ENCODE measurements at regions not wholly inside any gene's neighbourhood (a gene's known extent, or its start where the extent isn't known, plus 50 kb on each side); places are given as distances from the start of the nearest gene placed in this dataset.

GRCh38 chr3:107271787-107272387 is 105.4 kb upstream of the CCDC54 start:
- Mint-ChIP-seq H3K4me3 (ENCODE audit: unreplicated experiment) (no peak overlapping the region), H3K4me1 (ENCODE audit: low read depth, unreplicated experiment) (peaks cover 8% of the 10 kb centered on the region), H3K27me3 (ENCODE audit: unreplicated experiment) (no peaks in the 10 kb centered on the region), H3K36me3 (ENCODE audit: unreplicated experiment) (no peaks in the 10 kb centered on the region), H3K27ac (ENCODE audit: unreplicated experiment) (no peak overlapping the region), H3K9me3 (ENCODE audit: unreplicated experiment) (no peaks in the 10 kb centered on the region)
- TF ChIP-seq CTCF (IDR thresholded peaks at IDR 0.05; ENCODE audit: partially characterized antibody, unreplicated experiment), result peak; percentile 61
- DNase-seq, result no peak

DNA sequence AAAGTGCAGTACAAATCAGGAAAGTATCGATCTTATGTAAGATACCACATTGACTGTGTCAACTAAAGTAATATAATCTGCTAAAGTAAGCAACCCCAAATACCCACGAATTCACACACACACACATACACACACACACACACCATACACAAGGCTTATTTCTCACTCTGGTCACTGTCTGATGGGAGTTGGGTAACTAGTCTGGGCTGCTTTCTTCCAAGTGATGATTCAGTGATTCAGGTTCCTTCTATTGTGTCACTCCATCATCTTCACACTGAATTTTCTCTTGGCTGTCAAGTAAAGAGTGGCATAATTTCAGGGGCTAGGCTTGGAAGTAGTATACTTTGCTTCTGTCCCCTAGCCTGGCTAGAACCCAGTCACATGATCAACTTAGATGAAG is 104.8 kb upstream of the CCDC54 start:
- TF ChIP-seq CTCF (IDR thresholded peaks at IDR 0.05; ENCODE audit: partially characterized antibody, unreplicated experiment), result no peak
- Mint-ChIP-seq H3K4me3 (ENCODE audit: unreplicated experiment) (no peak overlapping the region), H3K27me3 (ENCODE audit: unreplicated experiment) (no peaks in the 10 kb centered on the region), H3K36me3 (ENCODE audit: unreplicated experiment) (no peaks in the 10 kb centered on the region), H3K9me3 (ENCODE audit: unreplicated experiment) (no peaks in the 10 kb centered on the region), H3K4me1 (ENCODE audit: low read depth, unreplicated experiment) (peaks cover 8% of the 10 kb centered on the region), H3K27ac (ENCODE audit: unreplicated experiment) (no peak overlapping the region)
- no peak for DNase-seq

DNA sequence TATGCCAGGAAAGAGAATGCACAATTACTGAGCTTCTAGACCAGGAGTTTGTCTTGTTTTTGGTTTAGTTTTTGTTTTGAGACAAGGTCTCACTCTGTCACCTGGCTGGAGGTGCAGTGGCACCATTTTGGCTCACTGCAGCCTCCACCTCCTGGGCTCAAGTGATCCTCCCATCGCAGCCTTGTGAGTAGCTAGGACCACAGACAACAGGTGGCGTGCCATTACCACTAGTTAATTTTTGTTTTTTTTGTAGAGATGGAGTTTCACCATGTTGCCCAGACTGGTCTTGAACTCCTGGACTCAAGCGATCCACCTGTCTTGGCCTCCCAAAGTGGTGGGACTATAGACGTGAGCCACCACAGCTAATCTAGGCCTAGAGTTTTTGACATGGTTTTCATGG is 104.4 kb upstream of the CCDC54 start:
- Mint-ChIP-seq H3K4me3 (ENCODE audit: unreplicated experiment) (no peak overlapping the region), H3K27ac (ENCODE audit: unreplicated experiment) (no peak overlapping the region), H3K4me1 (ENCODE audit: low read depth, unreplicated experiment) (peaks cover 8% of the 10 kb centered on the region), H3K9me3 (ENCODE audit: unreplicated experiment) (no peaks in the 10 kb centered on the region), H3K27me3 (ENCODE audit: unreplicated experiment) (no peaks in the 10 kb centered on the region), H3K36me3 (ENCODE audit: unreplicated experiment) (no peaks in the 10 kb centered on the region)
- DNase-seq, result no peak
- TF ChIP-seq CTCF (IDR thresholded peaks at IDR 0.05; ENCODE audit: partially characterized antibody, unreplicated experiment), result no peak

DNA sequence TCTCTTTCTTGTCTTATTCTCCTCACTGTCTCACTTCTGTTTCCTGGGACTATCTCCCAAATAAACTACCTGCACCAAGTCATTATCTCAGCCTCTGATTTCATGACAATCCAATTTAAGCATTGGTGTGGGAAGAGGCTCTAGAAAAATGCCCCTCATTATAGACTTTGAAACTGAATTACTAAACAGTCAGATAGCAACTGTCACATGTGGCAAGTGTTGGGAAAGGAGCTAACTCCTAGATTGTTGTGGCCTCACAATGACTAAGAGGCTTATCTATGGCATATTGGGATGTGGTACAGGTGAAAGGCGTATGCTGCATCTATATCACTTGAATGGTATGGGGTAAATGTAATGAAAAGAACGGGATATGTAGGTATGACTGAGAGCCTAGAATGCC is 103.5 kb upstream of the CCDC54 start:
- Mint-ChIP-seq H3K27me3 (ENCODE audit: unreplicated experiment) (no peaks in the 10 kb centered on the region), H3K27ac (ENCODE audit: unreplicated experiment) (no peak overlapping the region), H3K36me3 (ENCODE audit: unreplicated experiment) (no peaks in the 10 kb centered on the region), H3K9me3 (ENCODE audit: unreplicated experiment) (no peaks in the 10 kb centered on the region), H3K4me3 (ENCODE audit: unreplicated experiment) (no peak overlapping the region), H3K4me1 (ENCODE audit: low read depth, unreplicated experiment) (peaks cover 6% of the 10 kb centered on the region)
- no peak for TF ChIP-seq CTCF (IDR thresholded peaks at IDR 0.05; ENCODE audit: partially characterized antibody, unreplicated experiment)
- DNase-seq, result no peak

- H3K9me3 Mint-ChIP-seq (ENCODE audit: unreplicated experiment), result no peaks in the 10 kb centered on the region
- TF ChIP-seq CTCF (IDR thresholded peaks at IDR 0.05; ENCODE audit: partially characterized antibody, unreplicated experiment), result no peak
These were observed 101.7 kb upstream of the CCDC54 start for GRCh38 chr3:107275511-107275910.

More at GRCh38 chr3:107275511-107275910, 101.7 kb upstream of the CCDC54 start:
- no peak for DNase-seq
- Mint-ChIP-seq H3K4me1 (ENCODE audit: low read depth, unreplicated experiment) (peaks cover 6% of the 10 kb centered on the region), H3K27me3 (ENCODE audit: unreplicated experiment) (no peaks in the 10 kb centered on the region), H3K4me3 (ENCODE audit: unreplicated experiment) (no peak overlapping the region), H3K36me3 (ENCODE audit: unreplicated experiment) (no peaks in the 10 kb centered on the region), H3K27ac (ENCODE audit: unreplicated experiment) (no peak overlapping the region)

All from glutamatergic neuron (in vitro differentiated cells).